ENCODE measurements at regions not wholly inside any gene's neighbourhood (a gene's known extent, or its start where the extent isn't known, plus 50 kb on each side); places are given as distances from the start of the nearest gene placed in this dataset.

DNA sequence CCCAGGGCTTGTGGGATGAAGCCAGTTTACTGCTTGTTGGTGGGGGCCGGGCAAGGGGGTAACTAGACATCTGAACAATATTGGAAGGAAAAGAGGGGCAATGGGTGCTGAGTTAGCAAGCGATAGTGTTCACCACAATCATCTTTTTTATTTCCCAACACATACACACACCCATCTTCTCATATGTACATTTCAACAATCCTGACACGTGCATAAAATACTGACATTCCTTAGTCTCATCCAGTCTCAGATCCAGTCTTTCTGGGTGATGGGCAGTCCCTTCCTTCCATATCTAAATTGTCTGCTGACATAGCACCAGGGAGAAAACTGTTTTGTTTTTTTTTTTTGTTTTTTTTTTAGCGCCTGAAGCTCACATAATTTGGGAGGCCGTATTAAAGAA lies 333.6 kb upstream of the TRPC7 start:
- in situ Hi-C loops (cut with HindIII; ENCODE audit: low pct_unique_long_range_greater_than_20kb, low sequenced_read_pairs), result no loop called here
- TF ChIP-seq JUND (IDR thresholded peaks at IDR 0.05; ENCODE audit: low read depth), result no peak
- no peak for DNase-seq (ENCODE audit: low read depth in 1 of 2, low spot score in 1 of 2)

DNA sequence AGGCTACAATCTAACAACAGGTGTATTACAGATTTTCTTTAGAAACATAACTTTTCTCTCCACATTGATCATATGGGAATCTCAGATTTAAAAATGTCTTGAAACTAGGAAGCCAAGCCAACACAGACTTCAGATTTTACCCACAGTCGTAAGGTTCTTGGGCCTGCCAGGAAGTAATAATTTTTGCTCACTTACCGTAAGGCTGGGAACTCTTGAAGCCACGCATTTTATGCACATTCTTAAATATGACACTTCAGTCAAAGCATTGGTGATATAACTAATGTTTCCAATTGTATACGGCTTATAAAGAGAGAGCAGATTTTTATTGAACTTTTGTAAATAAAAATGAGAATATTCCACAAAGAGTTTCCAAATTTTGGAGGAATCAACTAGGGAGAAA lies 328.9 kb upstream of the TRPC7 start:
- in situ Hi-C loops (cut with HindIII; ENCODE audit: low pct_unique_long_range_greater_than_20kb, low sequenced_read_pairs), result no loop called here
- no peak for TF ChIP-seq JUND (IDR thresholded peaks at IDR 0.05; ENCODE audit: low read depth)
- DNase-seq (ENCODE audit: low read depth in 1 of 2, low spot score in 1 of 2), result no peak

DNA sequence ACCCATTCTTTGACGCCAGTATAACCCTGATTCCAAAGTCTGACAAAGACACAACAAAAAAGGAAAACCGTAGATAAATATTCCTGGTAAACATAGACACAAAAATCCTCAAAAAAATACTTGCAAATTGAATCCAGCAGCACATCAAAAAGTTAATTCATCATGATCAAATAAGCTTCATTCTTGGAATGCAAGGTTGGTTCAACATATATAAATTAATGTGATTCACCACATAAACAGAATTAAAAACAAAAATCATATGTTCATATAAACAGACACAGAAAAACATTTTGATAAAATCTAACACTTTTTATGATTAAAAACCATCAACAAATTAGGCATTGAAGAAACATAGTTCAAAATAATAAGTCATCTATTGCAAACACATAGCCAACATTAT lies 324.2 kb upstream of the TRPC7 start:
- no peak for TF ChIP-seq JUND (IDR thresholded peaks at IDR 0.05; ENCODE audit: low read depth)

DNA sequence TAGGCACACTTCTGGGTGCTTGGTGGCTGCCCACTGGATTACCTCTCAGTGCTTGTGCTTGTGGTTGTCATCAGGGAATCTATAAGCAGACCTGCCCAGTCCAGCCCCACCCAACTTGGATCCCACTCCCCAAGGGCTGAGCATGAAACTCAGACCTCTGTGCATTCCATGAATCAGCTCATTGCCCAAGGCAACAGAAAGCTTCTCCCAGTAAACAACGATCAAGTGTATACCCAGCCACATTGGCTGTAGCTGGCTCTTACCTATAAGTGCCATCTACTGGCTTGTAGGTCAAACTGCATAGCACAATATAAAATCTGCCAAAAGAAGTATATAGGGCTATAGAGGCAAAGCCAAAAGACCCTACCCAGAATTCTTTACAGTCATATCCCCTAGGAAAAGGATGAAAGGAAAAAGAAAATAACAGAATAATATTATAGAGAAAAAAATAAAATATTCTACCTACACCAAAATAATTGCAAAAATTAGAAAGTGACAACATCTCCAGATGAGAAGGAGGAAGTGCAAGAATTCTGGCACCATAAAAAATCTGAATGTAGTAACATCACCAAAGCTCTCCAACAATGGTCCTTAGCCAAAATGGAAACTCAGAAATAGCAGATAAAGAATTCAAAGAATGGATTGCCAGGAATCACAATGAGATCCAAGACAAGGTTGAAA lies 321.0 kb upstream of the TRPC7 start:
- peak in 1 of 2 experiments; percentile 78 for DNase-seq (ENCODE audit: low read depth in 1 of 2, low spot score in 1 of 2)
- TF ChIP-seq JUND (IDR thresholded peaks at IDR 0.05; ENCODE audit: low read depth), result no peak
- in situ Hi-C loops (cut with HindIII; ENCODE audit: low pct_unique_long_range_greater_than_20kb, low sequenced_read_pairs), result no loop called here

More for the DNA sequence above, 324.2 kb upstream of the TRPC7 start:
- DNase-seq (ENCODE audit: low read depth in 1 of 2, low spot score in 1 of 2), result no peak
- in situ Hi-C loops (cut with HindIII; ENCODE audit: low pct_unique_long_range_greater_than_20kb, low sequenced_read_pairs), result no loop called here

DNA sequence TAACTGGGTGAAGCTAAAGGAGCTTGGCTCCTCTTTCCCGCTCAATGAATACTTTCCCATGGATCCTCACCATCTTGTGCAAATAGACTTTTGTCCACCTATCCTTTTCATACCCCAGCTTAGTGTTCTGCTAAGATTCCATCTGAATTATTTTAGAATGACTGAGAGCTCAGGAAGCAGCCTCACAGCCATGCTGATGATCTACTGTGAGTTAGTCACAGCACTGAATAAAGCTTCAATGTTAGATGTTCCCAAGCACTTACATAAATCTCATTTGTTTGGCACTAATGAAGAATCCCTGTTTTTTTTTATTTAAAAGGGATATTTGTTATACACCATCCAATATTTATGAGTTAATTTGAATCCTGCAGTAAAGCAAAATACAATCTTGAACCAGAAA lies 317.6 kb upstream of the TRPC7 start:
- in situ Hi-C loops (cut with HindIII; ENCODE audit: low pct_unique_long_range_greater_than_20kb, low sequenced_read_pairs), result no loop called here
- TF ChIP-seq JUND (IDR thresholded peaks at IDR 0.05; ENCODE audit: low read depth), result no peak
- DNase-seq (ENCODE audit: low read depth in 1 of 2, low spot score in 1 of 2), result no peak

DNA sequence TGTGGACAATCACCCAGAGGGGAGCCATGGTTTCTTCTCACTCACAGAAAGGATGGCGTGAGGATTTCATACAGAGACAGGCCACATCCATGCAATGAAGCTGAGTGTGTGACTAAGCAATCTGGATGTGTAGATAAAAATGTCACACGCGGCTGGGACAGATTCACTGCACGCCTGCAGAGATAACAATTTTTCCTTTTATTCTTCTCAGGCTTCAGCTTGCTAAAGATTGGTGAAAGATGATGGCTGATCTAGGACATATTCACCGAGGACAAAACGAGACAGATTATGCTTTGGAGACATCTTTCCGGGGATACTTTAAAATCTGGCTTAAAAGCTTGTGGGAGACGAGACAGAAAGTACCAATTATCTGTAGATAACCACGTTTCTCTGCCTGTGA lies 313.9 kb upstream of the TRPC7 start:
- no peak for DNase-seq (ENCODE audit: low read depth in 1 of 2, low spot score in 1 of 2)
- no peak for TF ChIP-seq JUND (IDR thresholded peaks at IDR 0.05; ENCODE audit: low read depth)
- in situ Hi-C loops (cut with HindIII; ENCODE audit: low pct_unique_long_range_greater_than_20kb, low sequenced_read_pairs), result no loop called here

DNA sequence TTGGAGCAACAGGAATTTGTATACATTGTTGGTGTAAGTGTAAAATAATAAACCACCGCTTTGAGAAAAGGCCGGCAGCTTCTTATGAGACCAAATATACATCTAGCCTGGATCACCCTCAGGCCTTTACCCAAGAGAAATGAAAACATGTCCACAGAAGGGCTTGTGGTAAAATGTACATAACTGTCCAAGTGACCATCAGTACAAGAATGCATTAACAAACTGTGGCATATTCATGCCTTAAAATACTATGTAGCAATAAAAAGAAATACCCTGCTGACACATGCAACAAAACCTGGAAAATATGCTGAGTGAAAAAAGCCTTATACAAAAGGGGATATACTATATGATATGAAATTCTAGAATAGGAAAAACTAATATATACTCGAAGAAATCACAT lies 311.9 kb upstream of the TRPC7 start:
- no peak for DNase-seq (ENCODE audit: low read depth in 1 of 2, low spot score in 1 of 2)
- no peak for TF ChIP-seq JUND (IDR thresholded peaks at IDR 0.05; ENCODE audit: low read depth)
- in situ Hi-C loops (cut with HindIII; ENCODE audit: low pct_unique_long_range_greater_than_20kb, low sequenced_read_pairs), result no loop called here

DNA sequence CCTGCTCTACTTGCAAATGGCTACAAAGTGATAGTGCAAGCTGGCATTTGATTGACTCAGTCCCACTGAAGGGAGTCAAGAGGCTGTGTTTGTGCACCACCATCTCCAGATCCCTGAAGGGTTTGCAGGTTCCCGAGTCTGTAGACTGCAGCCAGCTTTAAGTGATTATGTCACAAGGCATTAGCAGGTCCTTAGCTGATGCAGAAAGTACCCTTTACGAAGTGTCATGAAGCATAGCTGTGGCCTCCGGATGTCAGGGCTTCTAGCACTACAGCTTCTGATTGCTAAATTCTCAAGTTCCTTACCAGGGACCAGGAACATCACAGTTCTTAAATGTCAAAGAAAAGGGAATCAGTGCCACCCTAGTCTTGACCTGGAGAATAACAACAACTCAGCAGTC lies 311.3 kb upstream of the TRPC7 start:
- in situ Hi-C loops (cut with HindIII; ENCODE audit: low pct_unique_long_range_greater_than_20kb, low sequenced_read_pairs), result no loop called here
- TF ChIP-seq JUND (IDR thresholded peaks at IDR 0.05; ENCODE audit: low read depth), result no peak
- DNase-seq (ENCODE audit: low read depth in 1 of 2, low spot score in 1 of 2), result no peak

DNA sequence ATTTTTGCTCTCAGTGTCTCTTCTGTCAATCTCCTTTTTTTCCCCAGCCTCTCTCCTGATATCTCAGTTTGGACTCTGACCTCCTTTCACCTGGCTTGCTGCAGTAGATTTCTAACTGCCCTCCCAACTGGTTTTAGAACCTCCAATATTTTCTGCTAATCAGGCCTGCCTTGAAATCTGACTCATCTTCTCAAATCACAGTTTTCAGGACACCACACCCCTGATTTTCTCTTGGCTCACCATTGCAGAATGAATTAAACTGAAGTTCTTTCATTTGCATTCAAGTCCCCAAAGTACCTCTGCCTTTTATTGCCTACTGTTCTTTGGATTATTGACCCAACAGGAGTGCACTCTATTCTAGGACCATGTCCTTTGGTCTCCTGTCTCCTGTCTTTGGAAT lies 310.4 kb upstream of the TRPC7 start:
- in situ Hi-C loops (cut with HindIII; ENCODE audit: low pct_unique_long_range_greater_than_20kb, low sequenced_read_pairs), result no loop called here
- no peak for DNase-seq (ENCODE audit: low read depth in 1 of 2, low spot score in 1 of 2)
- no peak for TF ChIP-seq JUND (IDR thresholded peaks at IDR 0.05; ENCODE audit: low read depth)

DNA sequence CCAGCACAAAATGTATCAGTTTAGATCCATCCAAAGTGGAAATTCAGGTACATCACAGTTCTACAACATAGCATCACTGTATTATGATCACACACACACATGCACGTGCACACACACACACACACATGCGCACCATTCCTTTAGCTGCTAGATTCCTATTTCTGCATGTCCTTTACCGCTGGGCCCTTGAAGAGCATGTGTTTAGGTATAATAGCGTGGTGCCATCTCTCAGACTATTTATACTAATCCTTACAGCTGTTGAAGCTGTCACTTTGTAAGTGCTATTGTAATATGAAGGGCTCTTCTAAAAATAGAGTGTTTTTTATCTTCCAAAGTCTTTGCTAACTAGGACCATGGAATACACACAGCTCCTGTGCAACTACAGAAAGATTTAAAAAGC lies 308.8 kb upstream of the TRPC7 start:
- no peak for TF ChIP-seq JUND (IDR thresholded peaks at IDR 0.05; ENCODE audit: low read depth)
- in situ Hi-C loops (cut with HindIII; ENCODE audit: low pct_unique_long_range_greater_than_20kb, low sequenced_read_pairs), result no loop called here
- no peak for DNase-seq (ENCODE audit: low read depth in 1 of 2, low spot score in 1 of 2)

DNA sequence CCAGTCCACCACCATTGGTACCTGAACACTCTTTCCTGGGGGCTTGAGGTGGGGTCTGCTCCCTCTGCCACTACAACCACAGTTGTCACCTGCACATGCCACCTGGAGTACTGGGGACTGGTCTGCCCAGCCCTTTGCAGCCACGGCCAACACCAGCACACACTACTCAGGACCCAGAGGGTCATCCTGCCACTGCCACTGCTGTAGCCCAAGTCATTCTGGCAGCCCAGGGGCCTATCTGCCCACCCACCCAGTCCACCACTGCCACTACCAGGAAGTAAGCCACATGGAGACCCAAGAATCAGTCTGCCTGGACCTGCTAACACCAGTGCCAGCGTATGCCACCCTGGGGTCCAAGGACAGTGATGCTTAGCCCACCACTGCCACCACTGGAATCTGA lies 302.4 kb upstream of the TRPC7 start:
- no peak for TF ChIP-seq JUND (IDR thresholded peaks at IDR 0.05; ENCODE audit: low read depth)
- no peak for DNase-seq (ENCODE audit: low read depth in 1 of 2, low spot score in 1 of 2)
- in situ Hi-C loops (cut with HindIII; ENCODE audit: low pct_unique_long_range_greater_than_20kb, low sequenced_read_pairs), result no loop called here

DNA sequence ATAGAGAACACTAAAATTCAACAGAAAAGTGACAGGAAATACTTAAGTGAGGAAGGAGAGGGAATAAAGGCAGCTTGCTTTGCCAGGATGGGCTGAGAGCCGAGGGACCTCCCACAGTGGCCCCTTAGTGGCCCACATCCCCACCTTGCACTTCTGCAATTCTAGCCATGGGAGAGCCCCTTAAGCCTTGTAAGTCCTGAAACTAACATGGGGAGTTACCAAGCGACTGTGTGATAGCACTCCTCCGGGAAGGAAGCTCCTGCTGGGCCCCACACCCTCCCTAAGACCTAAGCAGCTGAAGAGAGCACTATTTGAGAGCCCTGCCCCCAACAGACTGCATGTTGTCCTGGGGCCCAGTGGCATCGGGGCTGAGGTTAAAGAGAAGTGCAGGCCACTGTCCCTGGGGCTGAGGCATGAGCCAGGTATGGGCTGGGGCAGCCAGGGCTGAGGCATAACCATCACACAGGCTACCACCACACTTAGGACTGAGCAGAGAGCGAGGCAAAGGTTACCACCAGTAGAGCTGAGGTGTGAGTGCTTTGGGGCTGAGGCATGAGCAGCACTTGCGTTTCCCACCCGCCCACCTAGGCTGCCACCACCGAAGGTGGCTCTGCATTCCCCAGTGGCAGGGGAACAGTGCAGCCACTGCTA lies 301.8 kb upstream of the TRPC7 start:
- TF ChIP-seq JUND (IDR thresholded peaks at IDR 0.05; ENCODE audit: low read depth), result no peak
- in situ Hi-C loops (cut with HindIII; ENCODE audit: low pct_unique_long_range_greater_than_20kb, low sequenced_read_pairs), result no loop called here
- no peak for DNase-seq (ENCODE audit: low read depth in 1 of 2, low spot score in 1 of 2)

DNA sequence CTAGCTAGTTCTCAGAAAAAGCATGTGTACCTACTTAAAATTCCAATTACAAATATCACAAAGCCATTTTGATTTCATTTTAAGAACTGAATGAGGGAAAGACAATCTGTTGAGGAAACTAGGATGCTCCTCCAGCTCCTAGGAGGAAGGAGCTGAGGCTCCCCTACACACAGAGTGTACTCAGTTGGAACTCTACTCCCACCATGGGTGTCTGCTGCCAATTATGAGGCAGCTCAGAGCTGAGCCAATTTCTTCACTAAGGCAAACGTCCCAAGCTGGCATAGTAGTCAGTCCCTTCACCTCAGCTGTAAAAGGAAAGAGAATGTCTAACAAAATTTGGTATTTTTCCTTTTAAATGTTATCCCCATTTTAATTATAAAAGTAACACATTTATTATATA lies 300.0 kb upstream of the TRPC7 start:
- DNase-seq (ENCODE audit: low read depth in 1 of 2, low spot score in 1 of 2), result no peak
- TF ChIP-seq JUND (IDR thresholded peaks at IDR 0.05; ENCODE audit: low read depth), result no peak
- in situ Hi-C loops (cut with HindIII; ENCODE audit: low pct_unique_long_range_greater_than_20kb, low sequenced_read_pairs), result no loop called here

DNA sequence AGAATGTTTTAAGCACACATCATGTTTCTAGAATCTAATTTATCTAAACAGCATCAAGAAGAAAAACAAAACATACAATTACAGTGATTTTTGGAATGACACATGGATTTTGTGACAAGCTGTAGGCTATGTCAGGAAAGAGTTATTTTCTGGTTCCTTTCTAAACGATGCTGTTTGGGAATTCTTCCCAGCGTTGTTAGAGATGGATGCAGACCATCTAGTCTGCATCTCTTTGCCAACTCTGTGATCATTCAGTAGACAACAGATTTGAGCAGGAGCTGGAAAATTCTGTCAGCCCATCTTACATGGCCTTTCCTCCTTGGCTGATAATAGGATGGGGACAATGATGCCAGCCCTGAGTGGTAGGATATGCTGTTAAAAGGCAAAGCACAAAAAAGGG lies 295.7 kb upstream of the TRPC7 start:
- DNase-seq (ENCODE audit: low read depth in 1 of 2, low spot score in 1 of 2), result no peak
- in situ Hi-C loops (cut with HindIII; ENCODE audit: low pct_unique_long_range_greater_than_20kb, low sequenced_read_pairs), result no loop called here
- TF ChIP-seq JUND (IDR thresholded peaks at IDR 0.05; ENCODE audit: low read depth), result no peak

Measured in T47D (cell line).